OCI-LY1 (cell line): ENCODE measurements at regions not wholly inside any gene's neighbourhood (a gene's known extent, or its start where the extent isn't known, plus 50 kb on each side); places are given as distances from the start of the nearest gene placed in this dataset.

Experiments
- H2AFZ ChIP-seq: fragments of 200-600 bp; sonication (generic), shearing (Covaris generic); 2 replicates; pipeline ENCODE4 v1.6.0; 2014; ENCODE audit warnings: antibody characterized with exemption, mild to moderate bottlenecking, low read length
- H3F3A ChIP-seq: fragments of 200-600 bp; sonication (generic), shearing (Covaris generic); 2 replicates; pipeline ENCODE4 v1.6.0; 2014; ENCODE audit warnings: mild to moderate bottlenecking, antibody characterized with exemption, low read length, moderate library complexity; ENCODE audit not compliant: insufficient read depth
- H3K27ac ChIP-seq: fragments of 200-600 bp; sonication (generic); 2 replicates; pipeline ENCODE4 v1.5.1; 2014; ENCODE audit warnings: low read length, mixed run types, mild to moderate bottlenecking, low read depth; ENCODE audit not compliant: poor library complexity, severe bottlenecking
- H3K27me3 ChIP-seq: fragments of 200-600 bp; sonication (generic); 2 replicates; pipeline ENCODE4 v1.6.0; 2014; ENCODE audit warnings: antibody characterized with exemption, mild to moderate bottlenecking, low read length, moderate library complexity; ENCODE audit not compliant: insufficient read depth
- H3K36me3 ChIP-seq: fragments of 200-600 bp; sonication (generic); 2 replicates; pipeline ENCODE4 v1.6.1; 2014; ENCODE audit warnings: mild to moderate bottlenecking, antibody characterized with exemption, low read length, moderate library complexity, mixed read lengths; ENCODE audit not compliant: insufficient read depth
- H3K4me1 ChIP-seq: fragments of 200-600 bp; sonication (generic); 2 replicates; pipeline ENCODE4 v1.5.1; 2014; ENCODE audit warnings: mild to moderate bottlenecking, low read length, moderate library complexity; ENCODE audit not compliant: insufficient read depth, severe bottlenecking
- H3K4me2 ChIP-seq: fragments of 200-600 bp; sonication (generic), shearing (Covaris generic); 2 replicates; pipeline ENCODE4 v1.6.1; 2014; ENCODE audit warnings: low read length
- H3K4me3 ChIP-seq: fragments of 200-600 bp; sonication (generic); 2 replicates; pipeline ENCODE4 v1.5.1; 2014; ENCODE audit warnings: low read length, low read depth, mild to moderate bottlenecking, mixed read lengths; ENCODE audit not compliant: poor library complexity, severe bottlenecking
- H3K79me2 ChIP-seq: fragments of 200-600 bp; shearing (Covaris generic); 2 replicates; pipeline ENCODE4 v1.6.1; 2016; ENCODE audit warnings: mixed run types, low read length, mixed read lengths; ENCODE audit not compliant: insufficient read depth
- H3K9ac ChIP-seq: fragments of 200-600 bp; sonication (generic), shearing (Covaris generic); 2 replicates; pipeline ENCODE4 v1.6.1; 2014; ENCODE audit warnings: mild to moderate bottlenecking, low read length, mixed read lengths
- H3K9me2 ChIP-seq: fragments of 200-600 bp; sonication (generic), shearing (Covaris generic); 2 replicates; pipeline ENCODE4 v1.6.1; 2014; ENCODE audit warnings: low read depth, mild to moderate bottlenecking, low read length, mixed read lengths
- H3K9me3 ChIP-seq: fragments of 200-600 bp; shearing (Covaris generic); 2 replicates; pipeline ENCODE4 v1.6.1; 2014; ENCODE audit warnings: low read length, mixed read lengths
- H4K20me1 ChIP-seq: fragments of 200-600 bp; sonication (generic), shearing (Covaris generic); 2 replicates; pipeline ENCODE4 v1.6.0; 2016; ENCODE audit warnings: mild to moderate bottlenecking, low read length; ENCODE audit not compliant: insufficient read depth
- CTCF ChIP-seq: fragments of 200-600 bp; sonication (generic), shearing (Covaris generic); IDR thresholded peaks from 2 replicates; pipeline ENCODE4 v1.5.1; 2017; ENCODE audit warnings: mild to moderate bottlenecking, antibody characterized with exemption, low read length, moderate library complexity, mixed read lengths
- EZH2 ChIP-seq: fragments of 200-600 bp; sonication (generic), shearing (Covaris generic); IDR thresholded peaks from 2 replicates; pipeline ENCODE4 v1.8.0; 2017; ENCODE audit warnings: borderline replicate concordance, mixed run types, mild to moderate bottlenecking, antibody characterized with exemption, low read length, moderate library complexity, mixed read lengths

GRCh38 chr6:66344796-66345195, 637.8 kb upstream of the EYS start:
- H3F3A ChIP-seq, result no peaks in the 10 kb centered on the region
- H3K4me2 ChIP-seq, result no peak overlapping the region
- no peak overlapping the region for H2AFZ ChIP-seq
- H3K79me2 ChIP-seq, result no peaks in the 10 kb centered on the region
- H3K27ac ChIP-seq, result no peak overlapping the region
- TF ChIP-seq CTCF, result no peak
- no peak for TF ChIP-seq EZH2
- H3K9me2 ChIP-seq, result no peaks in the 10 kb centered on the region
- no peaks in the 10 kb centered on the region for H3K36me3 ChIP-seq
- no peaks in the 10 kb centered on the region for H3K27me3 ChIP-seq
- H3K9me3 ChIP-seq, result no peaks in the 10 kb centered on the region
- no peak overlapping the region for H3K9ac ChIP-seq
- H3K4me3 ChIP-seq, result no peak overlapping the region
- H3K4me1 ChIP-seq, result no peaks in the 10 kb centered on the region
- no peaks in the 10 kb centered on the region for H4K20me1 ChIP-seq

GRCh38 chr6:66340736-66341135, 633.7 kb upstream of the EYS start:
- H2AFZ ChIP-seq, result no peak overlapping the region
- no peak overlapping the region for H3K4me3 ChIP-seq
- TF ChIP-seq CTCF (no peak), EZH2 (no peak)
- H3K4me2 ChIP-seq, result no peak overlapping the region
- no peaks in the 10 kb centered on the region for H3K36me3 ChIP-seq
- H3K9me3 ChIP-seq, result no peaks in the 10 kb centered on the region
- no peak overlapping the region for H3K9ac ChIP-seq
- H3K9me2 ChIP-seq, result no peaks in the 10 kb centered on the region
- H4K20me1 ChIP-seq, result no peaks in the 10 kb centered on the region
- H3K27me3 ChIP-seq, result no peaks in the 10 kb centered on the region
- no peaks in the 10 kb centered on the region for H3K4me1 ChIP-seq
- H3K27ac ChIP-seq, result no peak overlapping the region
- no peaks in the 10 kb centered on the region for H3K79me2 ChIP-seq
- no peaks in the 10 kb centered on the region for H3F3A ChIP-seq

- Histone ChIP-seq H3K9me3 (no peaks in the 10 kb centered on the region), H3K4me3 (no peak overlapping the region), H3K4me2 (no peak overlapping the region), H3K9me2 (no peaks in the 10 kb centered on the region), H3K9ac (no peak overlapping the region), H2AFZ (no peak overlapping the region), H3K36me3 (no peaks in the 10 kb centered on the region), H3F3A (no peaks in the 10 kb centered on the region), H4K20me1 (no peaks in the 10 kb centered on the region), H3K27me3 (no peaks in the 10 kb centered on the region), H3K27ac (no peak overlapping the region), H3K4me1 (no peaks in the 10 kb centered on the region), H3K79me2 (no peaks in the 10 kb centered on the region)
- TF ChIP-seq CTCF (no peak), EZH2 (no peak)
These were observed 629.1 kb upstream of the EYS start for GRCh38 chr6:66336176-66336575.
